PC-3 (cell line): ENCODE measurements at regions not wholly inside any gene's neighbourhood (a gene's known extent, or its start where the extent isn't known, plus 50 kb on each side); places are given as distances from the start of the nearest gene placed in this dataset.

Experiments used
- ATAC-seq: fragments of 200-7000 bp; cut with Tn5 transposase; 2 replicates; pipeline ENCODE4 v1.9.1; 2020; ENCODE audit warnings: mild to moderate bottlenecking, moderate library complexity
- BruUV-seq: library from RNA; stranded (reverse); fragments of 400-500 nt; replicated peaks from 2 replicates; lab custom pipeline; 2021; lab: Mats Ljungman, UMichigan
- CTCF ChIA-PET: fragments of 300-600 bp; sonication (Branson Sonifier 250); formaldehyde crosslinking; loops from one replicate; lab custom pipeline; 2022; ENCODE audit warnings: antibody characterized with exemption; lab: Charles Lee
- POLR2A ChIA-PET: fragments of 300-600 bp; sonication (Branson Sonifier 250); formaldehyde crosslinking; loops from one replicate; lab custom pipeline; 2022; ENCODE audit warnings: antibody characterized with exemption; ENCODE audit not compliant: unreplicated experiment; lab: Charles Lee
- DNase-seq: peaks from one replicate; pipeline ENCODE4 v3.0.0-alpha.2; 2015
- H2AFZ ChIP-seq: fragments of 300-600 bp; sonication (generic); 2 replicates; pipeline ENCODE4 v1.6.0; 2016; ENCODE audit warnings: antibody characterized with exemption, low read length
- H3F3A ChIP-seq: fragments of 300-600 bp; sonication (generic); one replicate; pipeline ENCODE4 v1.6.0; 2017; ENCODE audit warnings: antibody characterized with exemption, low read length, control low read depth, mild to moderate bottlenecking; ENCODE audit not compliant: unreplicated experiment
- H3K27ac ChIP-seq: fragments of 300-600 bp; sonication (generic); 2 replicates; pipeline ENCODE4 v1.5.1; 2016; ENCODE audit warnings: mild to moderate bottlenecking, low read length
- H3K27me3 ChIP-seq: fragments of 300-600 bp; sonication (generic); 2 replicates; pipeline ENCODE4 v1.6.1; 2016; ENCODE audit warnings: low read length, mixed read lengths
- H3K36me3 ChIP-seq: fragments of 300-600 bp; sonication (generic); 2 replicates; pipeline ENCODE4 v1.6.1; 2016; ENCODE audit warnings: low read depth, mixed run types, low read length, mixed read lengths
- H3K4me1 ChIP-seq: fragments of 300-600 bp; sonication (generic); 2 replicates; pipeline ENCODE4 v1.5.1; 2016; ENCODE audit warnings: low read length; ENCODE audit not compliant: insufficient read depth
- H3K4me2 ChIP-seq: fragments of 300-600 bp; sonication (generic); 2 replicates; pipeline ENCODE4 v1.6.0; 2016; ENCODE audit warnings: low read length
- H3K4me3 ChIP-seq: fragments of 300-600 bp; sonication (generic); 2 replicates; pipeline ENCODE4 v1.5.1; 2016; ENCODE audit warnings: mild to moderate bottlenecking, low read length, mixed read lengths
- H3K79me2 ChIP-seq: fragments of 300-600 bp; sonication (generic); 2 replicates; pipeline ENCODE4 v1.6.1; 2017; ENCODE audit warnings: low read length, mixed read lengths
- H3K9ac ChIP-seq: fragments of 300-600 bp; sonication (generic); 2 replicates; pipeline ENCODE4 v1.6.0; 2016; ENCODE audit warnings: mild to moderate bottlenecking, low read length
- H3K9me2 ChIP-seq: fragments of 300-600 bp; sonication (generic); replicated peaks from 2 replicates; pipeline ENCODE4 v1.6.1; 2016; ENCODE audit warnings: mixed run types, low read length, mixed read lengths
- H3K9me3 ChIP-seq: fragments of 300-600 bp; sonication (generic); 2 replicates; pipeline ENCODE4 v1.6.1; 2016; ENCODE audit warnings: low read length, mixed read lengths
- H4K20me1 ChIP-seq: fragments of 300-600 bp; sonication (generic); 2 replicates; pipeline ENCODE4 v1.6.1; 2016; ENCODE audit warnings: low read length, mixed read lengths
- EZH2 ChIP-seq: fragments of 300-600 bp; sonication (generic); IDR thresholded peaks from one replicate; pipeline ENCODE4 v1.6.1; 2017; ENCODE audit warnings: antibody characterized with exemption, mild to moderate bottlenecking, low read length; ENCODE audit not compliant: unreplicated experiment
- EZH2phosphoT487 ChIP-seq: fragments of 300-600 bp; sonication (generic); IDR thresholded peaks from 2 replicates; pipeline ENCODE4 v1.6.1; 2018; ENCODE audit warnings: mild to moderate bottlenecking, antibody characterized with exemption, low read length, borderline replicate concordance
- intact Hi-C: fragments of 100-400 bp; cut with micrococcal nuclease; formaldehyde crosslinking; loops from 2 replicates; pipeline ENCODE4 v1.9.0; 2023
- TF ChIP-seq, protein P1 (sequence below): fragments of 300-600 bp; sonication (generic); conservative IDR thresholded peaks from 2 replicates; pipeline ENCODE4 v1.5.1; 2017; ENCODE audit warnings: antibody characterized with exemption, low read depth, mild to moderate bottlenecking, low read length

DNA sequence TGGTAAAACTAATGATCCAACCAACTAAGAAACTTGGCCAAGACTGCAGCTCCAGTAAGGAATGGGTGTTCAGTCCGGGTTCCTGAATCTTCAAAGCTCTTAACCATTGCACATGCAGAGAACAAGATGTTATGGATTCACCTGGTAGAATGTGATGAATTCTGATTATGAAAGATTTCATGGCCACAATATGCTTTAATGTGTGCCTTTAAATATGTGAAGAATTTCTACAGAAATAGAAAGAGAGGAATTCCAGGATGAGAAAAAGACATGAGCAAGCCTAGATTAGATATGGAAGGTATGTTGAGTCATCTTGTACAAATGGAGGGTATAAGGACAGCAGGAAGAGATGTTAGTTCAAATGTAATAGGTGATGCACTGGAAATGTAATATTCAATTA is 472.2 kb upstream of the TENM3 start:
- H2AFZ ChIP-seq = no peak overlapping the region
- H3K9ac ChIP-seq = no peak overlapping the region
- H3K27ac ChIP-seq = no peak overlapping the region
- no peaks in the 10 kb centered on the region for H3F3A ChIP-seq
- H3K4me1 ChIP-seq = no peaks in the 10 kb centered on the region
- TF ChIP-seq EZH2phosphoT487 (no peak), EZH2 (no peak)
- TF ChIP-seq, protein P1, sequence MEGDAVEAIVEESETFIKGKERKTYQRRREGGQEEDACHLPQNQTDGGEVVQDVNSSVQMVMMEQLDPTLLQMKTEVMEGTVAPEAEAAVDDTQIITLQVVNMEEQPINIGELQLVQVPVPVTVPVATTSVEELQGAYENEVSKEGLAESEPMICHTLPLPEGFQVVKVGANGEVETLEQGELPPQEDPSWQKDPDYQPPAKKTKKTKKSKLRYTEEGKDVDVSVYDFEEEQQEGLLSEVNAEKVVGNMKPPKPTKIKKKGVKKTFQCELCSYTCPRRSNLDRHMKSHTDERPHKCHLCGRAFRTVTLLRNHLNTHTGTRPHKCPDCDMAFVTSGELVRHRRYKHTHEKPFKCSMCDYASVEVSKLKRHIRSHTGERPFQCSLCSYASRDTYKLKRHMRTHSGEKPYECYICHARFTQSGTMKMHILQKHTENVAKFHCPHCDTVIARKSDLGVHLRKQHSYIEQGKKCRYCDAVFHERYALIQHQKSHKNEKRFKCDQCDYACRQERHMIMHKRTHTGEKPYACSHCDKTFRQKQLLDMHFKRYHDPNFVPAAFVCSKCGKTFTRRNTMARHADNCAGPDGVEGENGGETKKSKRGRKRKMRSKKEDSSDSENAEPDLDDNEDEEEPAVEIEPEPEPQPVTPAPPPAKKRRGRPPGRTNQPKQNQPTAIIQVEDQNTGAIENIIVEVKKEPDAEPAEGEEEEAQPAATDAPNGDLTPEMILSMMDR = no peak
- H3K36me3 ChIP-seq = no peaks in the 10 kb centered on the region
- H3K9me3 ChIP-seq = no peaks in the 10 kb centered on the region
- ATAC-seq (no peak), DNase-seq (no peak)
- no TSS peak for BruUV-seq
- ChIA-PET CTCF (no interaction called here), POLR2A (no interaction called here)
- no peaks in the 10 kb centered on the region for H3K27me3 ChIP-seq
- H3K4me2 ChIP-seq = no peak overlapping the region
- no peaks in the 10 kb centered on the region for H3K79me2 ChIP-seq
- no peaks in the 10 kb centered on the region for H3K9me2 ChIP-seq
- intact Hi-C loops = no loop called here
- no peak overlapping the region for H3K4me3 ChIP-seq
- H4K20me1 ChIP-seq = no peaks in the 10 kb centered on the region

DNA sequence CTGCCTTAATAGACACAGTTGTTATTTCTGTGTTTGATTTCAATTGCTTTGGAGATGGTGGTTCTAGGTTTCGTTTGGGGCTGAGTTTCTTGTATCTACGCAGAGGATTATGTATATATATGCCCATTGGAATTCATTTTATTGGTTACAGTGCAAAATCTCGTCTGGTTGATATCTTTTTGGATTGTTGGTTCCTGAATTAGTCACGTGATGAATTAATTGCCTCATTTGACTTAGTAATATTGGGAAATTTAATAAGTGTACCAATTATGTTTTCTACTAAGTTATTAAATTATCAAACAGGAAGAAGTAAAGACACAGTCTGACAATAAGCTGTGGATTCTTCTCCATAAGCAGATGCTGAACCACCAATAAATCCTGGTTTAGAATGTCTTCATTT is 467.9 kb upstream of the TENM3 start:
- POLR2A ChIA-PET = no interaction called here
- H3K27me3 ChIP-seq = no peaks in the 10 kb centered on the region
- no peak for TF ChIP-seq EZH2phosphoT487
- TF ChIP-seq, protein P1 = no peak
- H3K79me2 ChIP-seq = no peaks in the 10 kb centered on the region
- H3K9me3 ChIP-seq = no peaks in the 10 kb centered on the region
- no peak overlapping the region for H3K9ac ChIP-seq
- H2AFZ ChIP-seq = no peak overlapping the region
- H3K4me3 ChIP-seq = no peak overlapping the region
- ATAC-seq = no peak
- no peaks in the 10 kb centered on the region for H3K4me1 ChIP-seq
- intact Hi-C loops = no loop called here
- no peak overlapping the region for H3K4me2 ChIP-seq
- no peaks in the 10 kb centered on the region for H4K20me1 ChIP-seq
- H3K9me2 ChIP-seq = no peaks in the 10 kb centered on the region
- no peaks in the 10 kb centered on the region for H3K36me3 ChIP-seq
- no peaks in the 10 kb centered on the region for H3F3A ChIP-seq
- H3K27ac ChIP-seq = no peak overlapping the region
- CTCF ChIA-PET = no interaction called here
- no TSS peak for BruUV-seq
- DNase-seq = no peak

DNA sequence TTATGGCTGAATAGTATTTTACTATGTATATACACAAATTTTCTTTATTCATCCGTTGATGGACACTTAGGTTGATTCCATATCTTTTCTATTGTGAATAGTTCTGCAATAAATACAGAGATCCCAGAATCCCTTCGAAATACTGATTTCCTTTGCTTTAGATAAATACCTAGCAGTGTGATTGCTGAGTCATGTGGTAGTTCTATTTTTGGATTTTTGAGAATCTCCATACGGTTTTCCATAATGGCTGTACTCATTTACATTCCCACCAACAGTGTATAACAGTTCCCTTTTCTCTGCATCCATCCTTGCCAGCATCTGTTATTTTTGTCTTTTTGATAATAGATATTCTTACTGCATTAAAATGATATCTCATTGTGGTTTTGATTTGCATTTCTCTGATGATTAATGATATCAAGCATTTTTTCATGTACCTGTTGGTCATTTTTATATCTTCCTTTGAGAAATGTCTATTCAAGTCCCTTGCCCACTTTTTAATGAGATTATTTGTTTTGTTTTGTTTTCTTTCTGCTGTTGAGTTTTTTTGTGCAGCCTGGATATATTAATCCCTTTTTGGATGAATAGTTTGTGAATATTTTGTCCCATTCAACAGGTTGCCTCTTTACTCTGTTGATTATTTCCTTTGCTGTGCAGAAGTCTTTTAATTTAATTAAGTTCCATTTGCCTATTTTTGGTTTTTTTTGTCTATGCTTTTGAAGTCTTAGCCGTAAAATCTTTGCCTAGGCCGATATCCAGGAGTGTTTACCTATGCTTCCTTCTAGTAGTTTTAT is 466.7 kb upstream of the TENM3 start:
- Histone ChIP-seq H3K36me3 (no peaks in the 10 kb centered on the region), H3K9ac (no peak overlapping the region), H3K27me3 (no peaks in the 10 kb centered on the region), H3K9me3 (no peaks in the 10 kb centered on the region), H3K79me2 (no peaks in the 10 kb centered on the region), H4K20me1 (no peaks in the 10 kb centered on the region), H3K4me1 (no peaks in the 10 kb centered on the region), H3F3A (no peaks in the 10 kb centered on the region), H3K4me2 (no peak overlapping the region), H3K27ac (no peak overlapping the region), H2AFZ (no peak overlapping the region), H3K9me2 (no peaks in the 10 kb centered on the region), H3K4me3 (no peak overlapping the region)
- TF ChIP-seq EZH2 (no peak), EZH2phosphoT487 (no peak)
- TF ChIP-seq, protein P1 = no peak
- BruUV-seq = no TSS peak
- ChIA-PET POLR2A (no interaction called here), CTCF (no interaction called here)
- DNase-seq (no peak), ATAC-seq (no peak)
- intact Hi-C loops = no loop called here
